Activated CD8-positive, alpha-beta memory T cell treated with anti-CD3 and anti-CD28 coated beads for 48 hours (primary cell): ENCODE measurements at regions not wholly inside any gene's neighbourhood (a gene's known extent, or its start where the extent isn't known, plus 50 kb on each side); places are given as distances from the start of the nearest gene placed in this dataset.

Source experiments
- DNase-seq, 3 experiments: peaks; one replicate each; pipeline ENCODE4 v3.0.0-alpha.2; 2020; ENCODE audit warnings: low read depth in 2 of 3, low spot score in 2 of 3

GRCh38 chr2:34365512-34365911 is 766.4 kb upstream of the FAM98A start:
- DNase-seq, result no peak

- no peak for DNase-seq
These were observed 754.5 kb upstream of the FAM98A start for GRCh38 chr2:34353509-34354113.

DNA sequence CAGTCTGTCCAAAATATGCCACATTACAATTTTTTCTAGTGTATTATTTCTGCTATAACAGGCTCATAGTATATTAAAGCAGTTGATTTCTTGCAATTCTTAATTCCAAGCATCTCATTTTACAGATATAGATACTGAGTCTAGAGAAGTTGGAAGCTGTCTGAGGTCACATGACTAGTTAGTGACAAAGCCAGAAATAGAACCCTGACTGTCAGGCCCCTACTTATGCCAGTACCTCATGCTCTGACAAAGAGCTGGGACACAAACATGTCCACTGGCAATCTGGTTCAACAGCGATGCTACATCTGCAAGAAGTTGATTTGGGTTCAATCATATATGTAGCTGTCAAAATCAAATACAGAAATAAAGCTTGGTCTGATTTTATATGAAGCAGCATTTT is 750.4 kb upstream of the FAM98A start:
- no peak for DNase-seq

- DNase-seq, result no peak
These were observed 745.9 kb upstream of the FAM98A start for GRCh38 chr2:34345030-34345429.

DNA sequence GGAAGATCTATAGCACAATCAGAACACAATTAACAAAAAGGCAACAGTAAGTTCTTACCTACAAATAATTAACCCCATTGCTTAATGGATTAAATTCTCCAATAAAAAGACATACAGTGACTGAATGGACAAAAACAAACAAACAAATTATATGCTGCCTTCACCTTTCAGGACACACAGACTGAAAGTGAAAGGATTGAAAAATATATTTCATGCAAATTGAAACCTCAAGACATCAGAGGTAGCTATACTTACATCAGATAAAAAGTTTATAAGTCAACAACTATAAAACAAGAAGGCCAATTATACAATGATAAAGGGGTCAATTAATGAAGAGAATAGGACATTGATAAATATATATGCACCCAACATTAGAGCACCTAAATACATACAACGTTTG is 741.2 kb upstream of the FAM98A start:
- DNase-seq, result no peak

GRCh38 chr2:34337735-34338134 is 738.6 kb upstream of the FAM98A start:
- DNase-seq, result no peak

- no peak for DNase-seq
These were observed 733.7 kb upstream of the FAM98A start for GRCh38 chr2:34332813-34333212.

- DNase-seq, result no peak
These were observed 721.0 kb upstream of the FAM98A start for GRCh38 chr2:34320056-34320455.

DNA sequence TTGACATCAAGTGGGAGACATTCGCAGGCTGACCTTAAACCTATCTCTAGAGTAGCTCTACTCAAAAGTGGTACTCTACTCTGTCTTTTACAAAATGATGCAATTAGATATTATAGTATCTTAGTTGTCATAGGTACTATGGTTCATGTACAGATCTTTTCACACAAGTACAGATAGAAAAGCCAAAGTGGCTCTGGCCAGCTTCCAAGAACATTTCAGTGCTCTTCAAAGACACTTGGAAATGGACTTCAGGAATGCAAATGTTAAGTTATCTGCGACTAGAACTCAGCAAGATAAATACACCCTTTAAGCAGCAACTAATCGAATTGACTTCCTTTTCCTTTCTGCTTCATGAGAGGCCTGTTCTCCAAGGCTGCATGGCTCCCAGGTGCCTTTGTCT is 718.7 kb upstream of the FAM98A start:
- no peak for DNase-seq

DNA sequence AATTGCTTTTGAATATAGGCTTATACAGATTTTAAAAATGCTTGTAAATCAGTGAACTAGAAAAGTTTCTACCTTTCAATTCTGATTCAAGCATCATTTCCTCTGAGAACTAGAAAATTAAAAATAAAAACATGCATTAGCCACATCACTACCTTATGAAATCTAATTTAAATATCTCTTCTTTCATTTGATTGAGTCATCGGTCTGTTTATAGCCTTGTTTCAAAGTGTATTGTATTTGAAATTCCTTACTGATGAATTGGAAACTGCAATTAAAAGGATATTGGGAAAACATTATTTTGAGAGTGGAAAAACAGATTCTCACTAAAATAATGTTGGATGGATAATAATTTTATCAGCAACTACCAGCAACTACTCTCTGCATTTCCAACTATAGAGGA is 717.7 kb upstream of the FAM98A start:
- DNase-seq, result no peak

DNA sequence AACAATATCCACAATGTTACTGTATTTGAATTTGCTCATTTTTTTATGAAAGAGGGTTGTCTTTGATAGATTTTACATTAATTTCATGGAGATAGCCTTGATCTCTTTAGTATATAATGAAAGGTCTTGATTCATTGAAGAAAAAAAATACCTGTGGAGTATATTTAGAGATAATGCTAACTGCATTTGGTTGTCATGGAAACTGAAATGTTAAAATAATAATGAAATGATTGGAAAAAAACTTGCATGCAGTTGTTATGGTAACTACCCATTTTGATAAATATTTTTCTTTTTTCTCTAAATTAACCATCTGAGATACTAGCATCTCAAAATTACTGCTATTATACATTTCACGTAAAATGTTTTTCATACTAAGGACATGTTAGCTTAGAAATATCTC is 712.7 kb upstream of the FAM98A start:
- DNase-seq, result no peak

GRCh38 chr2:34308140-34308539 is 709.0 kb upstream of the FAM98A start:
- DNase-seq, result no peak

GRCh38 chr2:34307636-34308035 is 708.5 kb upstream of the FAM98A start:
- DNase-seq, result no peak

DNA sequence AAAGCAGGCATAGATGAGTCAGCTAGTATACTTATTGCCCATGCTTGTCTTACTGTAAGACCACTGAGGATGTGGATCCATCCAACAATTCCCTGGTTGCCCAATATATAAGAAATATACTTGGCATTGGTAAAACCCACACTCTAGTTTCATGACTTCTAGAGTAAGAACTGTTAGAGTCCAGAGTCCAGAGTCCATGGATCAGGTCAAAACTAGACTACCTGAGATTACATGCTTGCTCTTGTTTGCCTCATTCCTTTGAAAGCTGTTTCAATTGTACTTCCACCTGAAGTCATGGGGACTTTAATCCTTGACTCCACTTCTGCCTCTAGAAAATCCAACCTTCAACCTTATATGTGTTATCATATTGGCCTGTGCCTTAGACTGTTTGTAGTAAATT is 707.6 kb upstream of the FAM98A start:
- no peak for DNase-seq

DNA sequence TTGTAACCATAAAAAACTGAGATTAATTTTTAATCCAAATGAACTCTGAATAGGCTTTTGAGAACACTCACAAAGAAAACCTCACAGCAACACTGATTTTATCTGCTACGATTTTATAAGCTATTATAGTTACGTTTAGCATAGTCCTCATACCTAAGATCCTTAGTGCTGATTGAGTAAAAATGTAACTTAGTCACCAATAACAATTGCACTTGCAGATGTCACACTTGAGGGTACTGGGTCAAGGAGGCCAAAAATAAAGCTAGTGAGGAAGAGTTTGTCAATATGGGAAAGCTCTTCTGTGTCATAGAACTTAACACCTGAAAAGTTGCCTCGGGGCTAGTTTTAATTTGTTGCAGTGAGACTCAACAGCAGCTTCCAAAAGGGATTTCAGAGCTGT is 706.5 kb upstream of the FAM98A start:
- DNase-seq, result no peak

GRCh38 chr2:34294961-34295360 is 695.9 kb upstream of the FAM98A start:
- DNase-seq, result no peak

DNA sequence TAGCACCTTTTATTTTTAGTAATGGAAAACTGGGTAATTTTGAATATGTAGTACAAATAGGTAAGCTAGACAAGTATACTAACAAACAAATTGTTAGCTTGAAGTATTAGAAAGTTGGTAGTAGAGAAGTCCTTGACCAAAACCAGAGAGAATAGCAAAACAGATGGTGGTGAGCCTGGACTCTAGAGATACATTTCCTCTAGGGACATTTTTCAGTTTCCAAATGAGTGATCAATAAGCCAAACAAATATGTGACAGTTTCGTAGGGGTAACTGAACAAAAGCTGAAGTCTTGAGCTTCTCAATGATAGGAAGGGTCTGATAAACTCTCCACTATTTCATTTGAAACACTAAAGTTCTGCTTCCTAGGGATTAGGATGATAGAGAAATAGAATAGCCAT is 692.0 kb upstream of the FAM98A start:
- DNase-seq, result no peak

- no peak for DNase-seq
These were observed 688.9 kb upstream of the FAM98A start for GRCh38 chr2:34288016-34288415.

DNA sequence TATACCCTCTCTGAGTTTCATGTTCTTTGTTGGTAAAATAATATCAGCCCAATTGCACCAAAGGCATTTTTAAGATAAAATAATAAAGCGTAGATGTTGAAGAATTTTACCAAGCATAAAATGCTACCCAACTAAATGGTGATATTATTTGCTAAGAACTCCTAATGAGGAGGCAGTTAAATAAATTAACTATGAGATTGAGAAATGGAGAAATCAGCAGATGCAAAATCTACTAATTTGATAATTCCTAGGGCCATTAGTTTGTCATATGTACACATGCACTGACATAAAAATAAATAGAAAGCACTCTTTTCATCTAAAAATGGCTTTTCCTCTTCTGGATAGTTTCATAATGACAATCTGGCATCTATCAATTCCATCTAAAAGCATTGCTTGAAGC is 681.5 kb upstream of the FAM98A start:
- no peak for DNase-seq

GRCh38 chr2:34266908-34267697 is 668.0 kb upstream of the FAM98A start:
- no peak for DNase-seq

GRCh38 chr2:34261701-34262100 is 662.6 kb upstream of the FAM98A start:
- DNase-seq, result no peak

- no peak for DNase-seq
These were observed 655.3 kb upstream of the FAM98A start for GRCh38 chr2:34254272-34254878.

DNA sequence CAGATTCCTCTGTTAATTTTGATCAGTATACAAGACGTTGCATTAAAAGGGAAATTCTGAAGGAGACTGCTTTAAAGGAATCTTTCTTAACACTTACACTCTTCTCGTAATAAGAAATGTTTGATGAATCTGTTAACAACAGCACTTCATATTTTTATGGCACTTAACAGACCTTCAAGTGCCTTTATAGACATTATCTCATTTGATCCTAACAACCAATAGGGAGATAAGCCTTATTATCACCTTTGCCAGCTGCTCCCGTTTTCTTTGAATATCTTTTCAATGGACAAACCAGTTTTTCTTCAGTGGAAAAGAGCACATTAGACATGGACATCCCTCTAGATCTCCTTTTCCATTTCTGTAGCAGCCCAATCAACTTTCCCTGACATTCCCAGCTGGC is 653.0 kb upstream of the FAM98A start:
- DNase-seq, result no peak
